ENCODE measurements at regions not wholly inside any gene's neighbourhood (a gene's known extent, or its start where the extent isn't known, plus 50 kb on each side); places are given as distances from the start of the nearest gene placed in this dataset.

GRCh38 chr20:53713328-53714056 is 119.9 kb upstream of the ZNF217 start:
- no peak overlapping the region for H3K4me3 ChIP-seq (ENCODE audit: low read depth, low read length)
- TF ChIP-seq CTCF (IDR thresholded peaks at IDR 0.05; ENCODE audit: insufficient read depth, low read depth, low read length, missing control alignments) = no peak
- DNase-seq (ENCODE audit: low read depth) = no peak

GRCh38 chr20:53712212-53712977 is 118.8 kb upstream of the ZNF217 start:
- DNase-seq (ENCODE audit: low read depth) = no peak
- no peak overlapping the region for H3K4me3 ChIP-seq (ENCODE audit: low read depth, low read length)
- no peak for TF ChIP-seq CTCF (IDR thresholded peaks at IDR 0.05; ENCODE audit: insufficient read depth, low read depth, low read length, missing control alignments)

- no peak for TF ChIP-seq CTCF (IDR thresholded peaks at IDR 0.05; ENCODE audit: insufficient read depth, low read depth, low read length, missing control alignments)
- DNase-seq (ENCODE audit: low read depth) = no peak
- no peak overlapping the region for H3K4me3 ChIP-seq (ENCODE audit: low read depth, low read length)
Measured at GRCh38 chr20:53711333-53712211, 117.9 kb upstream of the ZNF217 start.

- peak overlapping the region; percentile 40 for H3K4me3 ChIP-seq (ENCODE audit: low read depth, low read length)
- peak; percentile 88 for DNase-seq (ENCODE audit: low read depth)
- TF ChIP-seq CTCF (IDR thresholded peaks at IDR 0.05; ENCODE audit: insufficient read depth, low read depth, low read length, missing control alignments) = no peak
Measured at GRCh38 chr20:53708129-53708968, 114.7 kb upstream of the ZNF217 start.

- DNase-seq (ENCODE audit: low read depth) = peak; percentile 67
- no peak for TF ChIP-seq CTCF (IDR thresholded peaks at IDR 0.05; ENCODE audit: insufficient read depth, low read depth, low read length, missing control alignments)
- peak overlapping the region; percentile 40 for H3K4me3 ChIP-seq (ENCODE audit: low read depth, low read length)
Measured at GRCh38 chr20:53707371-53708055, 113.9 kb upstream of the ZNF217 start.

Data from GM12865 (cell line).